ENCODE measurements at regions not wholly inside any gene's neighbourhood (a gene's known extent, or its start where the extent isn't known, plus 50 kb on each side); places are given as distances from the start of the nearest gene placed in this dataset.

DNA sequence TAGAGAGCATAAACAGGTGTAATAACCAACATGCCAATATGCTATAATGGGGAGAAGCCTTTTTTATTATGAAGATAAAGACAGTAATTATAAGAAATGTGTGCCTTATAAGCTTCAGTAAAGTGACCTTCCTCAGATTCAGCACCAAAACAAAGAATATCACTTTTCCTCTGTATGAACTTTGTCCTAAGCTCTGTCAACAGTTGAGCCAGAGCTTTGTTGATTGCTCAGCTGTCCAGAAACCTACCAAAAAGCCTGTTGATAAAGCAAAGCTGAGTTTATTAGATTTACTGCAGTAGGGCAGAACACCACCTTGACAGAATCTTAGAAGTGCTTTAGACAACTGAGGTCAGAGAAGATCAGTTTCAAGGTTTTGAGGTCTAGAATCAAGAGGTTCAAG, 635.3 kb downstream of the EDEM1 start:
- no peak for TF ChIP-seq OSR1 (CRISPR knock-in tag; IDR thresholded peaks at IDR 0.05)
- no peak for TF ChIP-seq ZFP3 (CRISPR knock-in tag; IDR thresholded peaks at IDR 0.05)
- no peak for TF ChIP-seq PPARA (CRISPR knock-in tag; IDR thresholded peaks at IDR 0.05; ENCODE audit: borderline replicate concordance)
